Endothelial cell of umbilical vein (primary cell): ENCODE measurements at regions not wholly inside any gene's neighbourhood (a gene's known extent, or its start where the extent isn't known, plus 50 kb on each side); places are given as distances from the start of the nearest gene placed in this dataset.

Experiments
- BruUV-seq: library from RNA; stranded (reverse); fragments of 400-500 nt; replicated peaks from 2 replicates; lab custom pipeline; 2021; lab: Mats Ljungman, UMichigan
- CTCF ChIA-PET: fragments of 300-600, 350-600 bp; sonication (Branson Sonifier 250); formaldehyde crosslinking; loops from one replicate; lab custom pipeline; 2021; ENCODE audit warnings: antibody characterized with exemption, inconsistent platforms; lab: Charles Lee
- POLR2A ChIA-PET: fragments of 300-600, 350-600 bp; sonication (Branson Sonifier 250); formaldehyde crosslinking; loops from one replicate; lab custom pipeline; 2021; ENCODE audit warnings: antibody characterized with exemption, inconsistent platforms; lab: Charles Lee
- DNase-seq: peaks from one replicate; pipeline ENCODE4 v3.0.0-alpha.2; 2011; ENCODE audit warnings: low read depth, low spot score
- FAIRE-seq: peaks from 2 replicates; lab custom pipeline; 2011; peaks lifted over from hg19 to GRCh38; lab: Jason Lieb, UNC
- H2AFZ ChIP-seq: 2 replicates; pipeline ENCODE4 v1.6.0; 2012; ENCODE audit warnings: low read depth, low read length, control low read depth, inconsistent platforms
- H3K27ac ChIP-seq: 2 replicates; pipeline ENCODE4 v1.5.1; 2011; ENCODE audit warnings: low read depth, mild to moderate bottlenecking, control low read depth, low read length, moderate library complexity; ENCODE audit not compliant: insufficient read depth
- H3K27me3 ChIP-seq, 2 experiments: 2 replicates each; pipeline versions ENCODE4 v1.6.0 to v1.6.1; 2011; ENCODE audit warnings: low read length in 2 of 2, mixed read lengths in 1 of 2; ENCODE audit not compliant: control insufficient read depth in 2 of 2, insufficient read depth in 2 of 2
- H3K36me3 ChIP-seq, 2 experiments: 2 replicates in 1 of 2; 3 replicates in 1 of 2; pipeline ENCODE4 v1.5.1; 2011; ENCODE audit warnings: low read length in 2 of 2, mild to moderate bottlenecking in 1 of 2, moderate library complexity in 1 of 2; ENCODE audit not compliant: control insufficient read depth in 2 of 2, insufficient read depth in 2 of 2; ENCODE audit errors: extremely low read depth in 1 of 2
- H3K4me1 ChIP-seq: 3 replicates; pipeline ENCODE4 v1.5.1; 2011; ENCODE audit warnings: mild to moderate bottlenecking, low read length; ENCODE audit not compliant: control insufficient read depth, insufficient read depth; ENCODE audit errors: extremely low read depth
- H3K4me2 ChIP-seq: 2 replicates; pipeline ENCODE4 v1.6.1; 2011; ENCODE audit warnings: low read length, control low read depth, mixed read lengths; ENCODE audit not compliant: insufficient read depth
- H3K4me3 ChIP-seq, 3 experiments: fragments of 200-600 bp in 1 of 3; sonication (generic), shearing (Covaris generic) in 1 of 3; replicated peaks in 1 of 3; 2 replicates each; pipeline ENCODE4 v1.5.1; 2011 to 2016; ENCODE audit warnings: control low read depth in 3 of 3, low read length in 3 of 3, mild to moderate bottlenecking in 2 of 3, inconsistent platforms in 1 of 3, low read depth in 1 of 3, moderate library complexity in 1 of 3; ENCODE audit not compliant: insufficient read depth in 1 of 3
- H3K79me2 ChIP-seq: 2 replicates; pipeline ENCODE4 v1.6.0; 2012; ENCODE audit warnings: low read length, inconsistent platforms; ENCODE audit not compliant: control insufficient read depth, insufficient read depth
- H3K9ac ChIP-seq: replicated peaks from 2 replicates; pipeline ENCODE3; 2011; ENCODE audit warnings: low read length, control low read depth; ENCODE audit not compliant: insufficient read depth; ENCODE audit errors: extremely low read depth
- H3K9me1 ChIP-seq: replicated peaks from 3 replicates; pipeline ENCODE4 v1.6.0; 2011; ENCODE audit warnings: mild to moderate bottlenecking, low read length; ENCODE audit not compliant: control insufficient read depth, insufficient read depth; ENCODE audit errors: extremely low read depth
- H3K9me3 ChIP-seq: replicated peaks from 2 replicates; pipeline ENCODE4 v1.5.1; 2012; ENCODE audit warnings: low read length, inconsistent platforms; ENCODE audit not compliant: control insufficient read depth, insufficient read depth
- H4K20me1 ChIP-seq: replicated peaks from 2 replicates; pipeline ENCODE3; 2011; ENCODE audit warnings: mild to moderate bottlenecking, low read length; ENCODE audit not compliant: control insufficient read depth, insufficient read depth; ENCODE audit errors: extremely low read depth
- EZH2 ChIP-seq: IDR thresholded peaks from 2 replicates; pipeline ENCODE4 v1.6.1; 2012; ENCODE audit warnings: borderline replicate concordance, low read depth, mild to moderate bottlenecking, moderate library complexity, low read length, inconsistent platforms; ENCODE audit not compliant: severe bottlenecking
- FOS ChIP-seq: IDR thresholded peaks from 2 replicates; pipeline ENCODE4 v1.6.1; 2011; ENCODE audit warnings: mild to moderate bottlenecking, low read length, moderate library complexity, borderline replicate concordance; ENCODE audit not compliant: insufficient read depth
- GATA2 ChIP-seq: IDR thresholded peaks from 2 replicates; pipeline ENCODE4 v1.7.0; 2011; ENCODE audit warnings: low read depth, mild to moderate bottlenecking, moderate library complexity, mixed read lengths, low read length; ENCODE audit not compliant: insufficient read length, insufficient read depth
- JUN ChIP-seq: IDR thresholded peaks from 2 replicates; pipeline ENCODE4 v1.6.1; 2011; ENCODE audit warnings: borderline replicate concordance, low read depth; ENCODE audit not compliant: insufficient read length, insufficient read depth
- MAX ChIP-seq: IDR thresholded peaks from 2 replicates; pipeline ENCODE4 v1.6.1; 2011; ENCODE audit not compliant: insufficient read depth, insufficient read length
- MYC ChIP-seq: IDR thresholded peaks from one replicate; pipeline ENCODE4 v1.6.1; 2011; ENCODE audit warnings: mild to moderate bottlenecking, low read depth, low read length
- POLR2A ChIP-seq: IDR thresholded peaks from 2 replicates; pipeline ENCODE4 v1.6.1; 2012; ENCODE audit warnings: low read depth, mild to moderate bottlenecking, control low read depth, low read length
- POLR2AphosphoS5 ChIP-seq: IDR thresholded peaks from 2 replicates; pipeline ENCODE4 v1.6.1; 2012; ENCODE audit warnings: low read depth, mild to moderate bottlenecking, control low read depth, low read length, moderate library complexity; ENCODE audit not compliant: insufficient read depth
- dilution Hi-C: fragments of 300-500 bp; cut with MboI; formaldehyde crosslinking; loops from one replicate; pipeline ENCODE4 v1.15.0; 2019; ENCODE audit warnings: low sequenced_read_pairs; ENCODE audit not compliant: extremely low pct_ligation_motif_present
- intact Hi-C: fragments of 100-400 bp; cut with micrococcal nuclease; formaldehyde crosslinking; loops from one replicate; pipeline ENCODE4 v1.10.0; 2022
- TF ChIP-seq, protein P1 (sequence below), 2 donors: IDR thresholded peaks; 1 replicate in 1 of 2; 2 replicates in 1 of 2; pipeline ENCODE4 v1.5.1; 2011; ENCODE audit warnings: low read length in 2 of 2, mild to moderate bottlenecking in 2 of 2, moderate library complexity in 2 of 2, control low read depth in 1 of 2, inconsistent platforms in 1 of 2, low read depth in 1 of 2; ENCODE audit not compliant: insufficient read depth in 1 of 2; ENCODE audit errors: extremely low read depth in 1 of 2

DNA sequence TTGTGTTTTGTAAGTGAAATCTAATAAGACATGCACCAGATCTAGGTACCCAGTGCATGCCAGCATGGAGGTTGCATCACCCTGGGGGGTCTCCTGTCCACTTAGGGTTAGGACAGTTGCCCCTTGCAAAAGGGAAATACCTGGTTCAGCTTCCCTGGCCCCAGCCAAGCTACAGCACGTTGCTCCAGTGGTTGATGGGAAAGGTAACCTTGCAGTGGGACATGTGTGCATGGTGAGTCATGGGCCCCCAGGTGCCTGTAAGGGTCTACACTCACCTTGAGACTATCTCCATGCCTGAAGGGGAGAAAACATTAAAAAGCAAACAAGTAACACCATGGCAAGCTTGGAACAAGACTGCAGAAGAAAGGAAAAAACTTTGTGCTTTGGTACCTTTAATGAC lies 143.9 kb downstream of the LSM5 start:
- Histone ChIP-seq H3K4me2 (no peak overlapping the region), H4K20me1 (no peaks in the 10 kb centered on the region), H3K36me3 (no peaks in the 10 kb centered on the region), H3K9ac (no peak overlapping the region), H3K27ac (no peak overlapping the region), H3K9me3 (no peaks in the 10 kb centered on the region), H3K4me1 (no peaks in the 10 kb centered on the region), H3K9me1 (no peaks in the 10 kb centered on the region), H3K79me2 (no peaks in the 10 kb centered on the region), H3K4me3 (no peak overlapping the region), H3K27me3 (no peaks in the 10 kb centered on the region), H2AFZ (no peak overlapping the region)
- CTCF ChIA-PET: no interaction called here
- no peak for FAIRE-seq
- dilution Hi-C loops: no loop called here
- POLR2A ChIA-PET: no interaction called here
- intact Hi-C loops: loop anchor here (2.0 to 5.0 kb wide), 3 partner anchors 131 to 601 kb away; no protein-coding TSS in a partner anchor
- no TSS peak for BruUV-seq
- no peak for DNase-seq
- TF ChIP-seq EZH2 (no peak), GATA2 (no peak), POLR2AphosphoS5 (no peak), MYC (no peak), MAX (no peak), JUN (no peak), FOS (no peak), POLR2A (no peak)
- TF ChIP-seq, protein P1, sequence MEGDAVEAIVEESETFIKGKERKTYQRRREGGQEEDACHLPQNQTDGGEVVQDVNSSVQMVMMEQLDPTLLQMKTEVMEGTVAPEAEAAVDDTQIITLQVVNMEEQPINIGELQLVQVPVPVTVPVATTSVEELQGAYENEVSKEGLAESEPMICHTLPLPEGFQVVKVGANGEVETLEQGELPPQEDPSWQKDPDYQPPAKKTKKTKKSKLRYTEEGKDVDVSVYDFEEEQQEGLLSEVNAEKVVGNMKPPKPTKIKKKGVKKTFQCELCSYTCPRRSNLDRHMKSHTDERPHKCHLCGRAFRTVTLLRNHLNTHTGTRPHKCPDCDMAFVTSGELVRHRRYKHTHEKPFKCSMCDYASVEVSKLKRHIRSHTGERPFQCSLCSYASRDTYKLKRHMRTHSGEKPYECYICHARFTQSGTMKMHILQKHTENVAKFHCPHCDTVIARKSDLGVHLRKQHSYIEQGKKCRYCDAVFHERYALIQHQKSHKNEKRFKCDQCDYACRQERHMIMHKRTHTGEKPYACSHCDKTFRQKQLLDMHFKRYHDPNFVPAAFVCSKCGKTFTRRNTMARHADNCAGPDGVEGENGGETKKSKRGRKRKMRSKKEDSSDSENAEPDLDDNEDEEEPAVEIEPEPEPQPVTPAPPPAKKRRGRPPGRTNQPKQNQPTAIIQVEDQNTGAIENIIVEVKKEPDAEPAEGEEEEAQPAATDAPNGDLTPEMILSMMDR (IDR thresholded peaks at IDR 0.05; ENCODE audit: extremely low read depth in 1 of 2, insufficient read depth in 1 of 2, low read depth in 1 of 2, low read length in 2 of 2): no peak
